Testis (tissue), 2 donors: ENCODE measurements at regions not wholly inside any gene's neighbourhood (a gene's known extent, or its start where the extent isn't known, plus 50 kb on each side); places are given as distances from the start of the nearest gene placed in this dataset.
"Not testable (repeated sequence)": the region's sequence is repeated elsewhere in the genome, so short reads cannot be mapped to it uniquely, and the experiment has no call there.

ENCODE experiments used
- POLR2A ChIP-seq: fragments of 450-650 bp; IDR thresholded peaks from one replicate; pipeline ENCODE4 v1.6.1; 2017; ENCODE audit warnings: antibody characterized with exemption, mild to moderate bottlenecking, moderate library complexity
- TF ChIP-seq, protein P1 (sequence below), 3 experiments: fragments of 450-650 bp in 2 of 3; fragments of 200-600 bp in 1 of 3; sonication (generic) in 1 of 3; IDR thresholded peaks; one replicate each; pipeline ENCODE4 v1.5.1; 2016 to 2019; ENCODE audit warnings: antibody characterized with exemption in 3 of 3, mild to moderate bottlenecking in 2 of 3, moderate library complexity in 1 of 3

DNA sequence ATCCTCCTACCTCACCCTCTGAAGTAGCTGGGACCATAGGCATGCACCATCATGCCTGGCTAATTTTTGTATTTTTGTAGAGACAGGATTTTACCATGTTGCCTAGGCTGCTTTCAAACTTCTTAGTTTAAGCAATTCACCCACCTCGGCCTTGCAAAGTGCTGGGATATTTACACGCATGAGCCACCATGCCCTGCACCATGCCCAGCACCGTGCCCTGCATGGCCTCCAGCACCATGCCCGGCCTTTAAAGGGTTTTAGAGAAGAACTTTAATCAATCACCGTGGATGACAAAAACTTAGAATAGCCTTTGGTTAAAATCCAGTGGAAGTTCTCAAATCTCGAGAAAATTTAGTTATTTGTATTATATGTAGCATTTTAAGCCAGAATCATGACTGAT is 3335.9 kb upstream of the OR11H1 start:
- TF ChIP-seq, protein P1, sequence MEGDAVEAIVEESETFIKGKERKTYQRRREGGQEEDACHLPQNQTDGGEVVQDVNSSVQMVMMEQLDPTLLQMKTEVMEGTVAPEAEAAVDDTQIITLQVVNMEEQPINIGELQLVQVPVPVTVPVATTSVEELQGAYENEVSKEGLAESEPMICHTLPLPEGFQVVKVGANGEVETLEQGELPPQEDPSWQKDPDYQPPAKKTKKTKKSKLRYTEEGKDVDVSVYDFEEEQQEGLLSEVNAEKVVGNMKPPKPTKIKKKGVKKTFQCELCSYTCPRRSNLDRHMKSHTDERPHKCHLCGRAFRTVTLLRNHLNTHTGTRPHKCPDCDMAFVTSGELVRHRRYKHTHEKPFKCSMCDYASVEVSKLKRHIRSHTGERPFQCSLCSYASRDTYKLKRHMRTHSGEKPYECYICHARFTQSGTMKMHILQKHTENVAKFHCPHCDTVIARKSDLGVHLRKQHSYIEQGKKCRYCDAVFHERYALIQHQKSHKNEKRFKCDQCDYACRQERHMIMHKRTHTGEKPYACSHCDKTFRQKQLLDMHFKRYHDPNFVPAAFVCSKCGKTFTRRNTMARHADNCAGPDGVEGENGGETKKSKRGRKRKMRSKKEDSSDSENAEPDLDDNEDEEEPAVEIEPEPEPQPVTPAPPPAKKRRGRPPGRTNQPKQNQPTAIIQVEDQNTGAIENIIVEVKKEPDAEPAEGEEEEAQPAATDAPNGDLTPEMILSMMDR (IDR thresholded peaks at IDR 0.05): not testable (repeated sequence)
- TF ChIP-seq POLR2A: not testable (repeated sequence)
